ENCODE measurements at regions not wholly inside any gene's neighbourhood (a gene's known extent, or its start where the extent isn't known, plus 50 kb on each side); places are given as distances from the start of the nearest gene placed in this dataset.

DNA sequence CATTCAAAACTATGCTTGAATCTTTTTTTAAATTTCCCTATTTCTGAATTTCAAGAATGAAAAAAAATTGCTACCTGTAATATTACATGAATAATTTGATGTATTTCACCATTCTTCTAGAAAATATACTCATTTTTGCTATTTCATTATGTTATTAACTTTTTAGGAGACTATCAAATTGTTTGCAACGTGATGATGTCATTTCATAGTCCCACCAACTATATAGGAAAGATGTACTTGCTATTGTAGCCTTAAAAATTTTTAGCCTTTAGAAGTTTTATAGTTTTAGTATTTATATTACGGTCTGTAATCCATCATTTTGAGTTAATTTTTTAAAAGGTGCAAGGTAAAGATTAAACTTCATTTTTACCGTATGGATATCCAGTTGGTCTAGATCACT is 81.4 kb upstream of the AHI1 start:
- no peak for TF ChIP-seq EZH2 (IDR thresholded peaks at IDR 0.05; ENCODE audit: low read length, unreplicated experiment)
- TF ChIP-seq, protein P1, sequence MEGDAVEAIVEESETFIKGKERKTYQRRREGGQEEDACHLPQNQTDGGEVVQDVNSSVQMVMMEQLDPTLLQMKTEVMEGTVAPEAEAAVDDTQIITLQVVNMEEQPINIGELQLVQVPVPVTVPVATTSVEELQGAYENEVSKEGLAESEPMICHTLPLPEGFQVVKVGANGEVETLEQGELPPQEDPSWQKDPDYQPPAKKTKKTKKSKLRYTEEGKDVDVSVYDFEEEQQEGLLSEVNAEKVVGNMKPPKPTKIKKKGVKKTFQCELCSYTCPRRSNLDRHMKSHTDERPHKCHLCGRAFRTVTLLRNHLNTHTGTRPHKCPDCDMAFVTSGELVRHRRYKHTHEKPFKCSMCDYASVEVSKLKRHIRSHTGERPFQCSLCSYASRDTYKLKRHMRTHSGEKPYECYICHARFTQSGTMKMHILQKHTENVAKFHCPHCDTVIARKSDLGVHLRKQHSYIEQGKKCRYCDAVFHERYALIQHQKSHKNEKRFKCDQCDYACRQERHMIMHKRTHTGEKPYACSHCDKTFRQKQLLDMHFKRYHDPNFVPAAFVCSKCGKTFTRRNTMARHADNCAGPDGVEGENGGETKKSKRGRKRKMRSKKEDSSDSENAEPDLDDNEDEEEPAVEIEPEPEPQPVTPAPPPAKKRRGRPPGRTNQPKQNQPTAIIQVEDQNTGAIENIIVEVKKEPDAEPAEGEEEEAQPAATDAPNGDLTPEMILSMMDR (conservative IDR thresholded peaks at IDR 0.05; ENCODE audit: low read depth, low read length): no peak
